GM20431 (cell line): ENCODE measurements at regions not wholly inside any gene's neighbourhood (a gene's known extent, or its start where the extent isn't known, plus 50 kb on each side); places are given as distances from the start of the nearest gene placed in this dataset.
"Not testable (repeated sequence)": the region's sequence is repeated elsewhere in the genome, so short reads cannot be mapped to it uniquely, and the experiment has no call there.

Experiments used
- in situ Hi-C: fragments of 300-500 bp; cut with MseI, MboI; formaldehyde crosslinking; loops from one replicate; pipeline ENCODE4 v1.15.0; 2020; ENCODE audit warnings: low sequenced_read_pairs; ENCODE audit not compliant: unreplicated experiment

GRCh38 chr6:49004801-49005200, 458.3 kb downstream of the MMUT start:
- in situ Hi-C loops = no loop called here

- in situ Hi-C loops = no loop called here
These were observed 459.7 kb downstream of the MMUT start for GRCh38 chr6:49003348-49003747.

GRCh38 chr6:49001856-49002541, 461.1 kb downstream of the MMUT start:
- in situ Hi-C loops = no loop called here

- in situ Hi-C loops = no loop called here
These were observed 464.5 kb downstream of the MMUT start for GRCh38 chr6:48998574-48998973.

- in situ Hi-C loops = no loop called here
These were observed 466.5 kb downstream of the MMUT start for GRCh38 chr6:48996461-48997119.

- in situ Hi-C loops = no loop called here
These were observed 468.2 kb downstream of the MMUT start for GRCh38 chr6:48994811-48995210.

- in situ Hi-C loops = no loop called here
These were observed 472.3 kb downstream of the MMUT start for GRCh38 chr6:48990739-48991138.

- in situ Hi-C loops = no loop called here
These were observed 476.2 kb downstream of the MMUT start for GRCh38 chr6:48986845-48987244.

GRCh38 chr6:48986105-48986504, 476.9 kb downstream of the MMUT start:
- in situ Hi-C loops = no loop called here

- in situ Hi-C loops = no loop called here
These were observed 478.0 kb downstream of the MMUT start for GRCh38 chr6:48985025-48985424.

GRCh38 chr6:48983968-48984367, 479.1 kb downstream of the MMUT start:
- in situ Hi-C loops = not testable (repeated sequence)

- in situ Hi-C loops = no loop called here
These were observed 479.7 kb downstream of the MMUT start for GRCh38 chr6:48983377-48983776.

GRCh38 chr6:48979806-48980205, 483.2 kb downstream of the MMUT start:
- in situ Hi-C loops = no loop called here

- in situ Hi-C loops = no loop called here
These were observed 484.0 kb downstream of the MMUT start for GRCh38 chr6:48979085-48979484.

GRCh38 chr6:48978016-48978415, 485.0 kb downstream of the MMUT start:
- in situ Hi-C loops = no loop called here

- in situ Hi-C loops = no loop called here
These were observed 485.5 kb downstream of the MMUT start for GRCh38 chr6:48977573-48977972.

- in situ Hi-C loops = no loop called here
These were observed 489.6 kb downstream of the MMUT start for GRCh38 chr6:48973491-48973890.

- in situ Hi-C loops = no loop called here
These were observed 501.2 kb downstream of the MMUT start for GRCh38 chr6:48961781-48962415.

- in situ Hi-C loops = no loop called here
These were observed 503.6 kb downstream of the MMUT start for GRCh38 chr6:48959251-48960060.

- in situ Hi-C loops = no loop called here
These were observed 505.3 kb downstream of the MMUT start for GRCh38 chr6:48957781-48958180.

- in situ Hi-C loops = no loop called here
These were observed 511.1 kb downstream of the MMUT start for GRCh38 chr6:48951917-48952316.
